Stimulated activated CD4-positive, alpha-beta T cell treated with anti-CD3 and anti-CD28 coated beads, Interleukin-12 subunit alpha, Interleukin-12 subunit beta, amount 100 ng/mL, for 24 hours (primary cell): ENCODE measurements at regions not wholly inside any gene's neighbourhood (a gene's known extent, or its start where the extent isn't known, plus 50 kb on each side); places are given as distances from the start of the nearest gene placed in this dataset.
A peak's percentile ranks its signal among the peaks of the same experiment; 100 is the strongest.

Experiments
- DNase-seq, 2 experiments: peaks; one replicate each; pipeline ENCODE4 v3.0.0-alpha.2; 2020; ENCODE audit warnings: low read depth in 2 of 2

- DNase-seq = no peak
Measured at GRCh38 chr21:27820342-27820741, 853.5 kb upstream of the ADAMTS5 start.

GRCh38 chr21:27819299-27819698 is 852.4 kb upstream of the ADAMTS5 start:
- no peak for DNase-seq

GRCh38 chr21:27818847-27819246 is 852.0 kb upstream of the ADAMTS5 start:
- DNase-seq = no peak

- no peak for DNase-seq
Measured at GRCh38 chr21:27817902-27818623, 851.2 kb upstream of the ADAMTS5 start.

GRCh38 chr21:27817074-27817473 is 850.2 kb upstream of the ADAMTS5 start:
- DNase-seq = no peak

GRCh38 chr21:27816301-27816700 is 849.4 kb upstream of the ADAMTS5 start:
- DNase-seq = no peak

- DNase-seq = no peak
Measured at GRCh38 chr21:27814226-27814625, 847.3 kb upstream of the ADAMTS5 start.

- DNase-seq = no peak
Measured at GRCh38 chr21:27813750-27814149, 846.9 kb upstream of the ADAMTS5 start.

- no peak for DNase-seq
Measured at GRCh38 chr21:27813344-27813743, 846.5 kb upstream of the ADAMTS5 start.

- no peak for DNase-seq
Measured at GRCh38 chr21:27812279-27812678, 845.4 kb upstream of the ADAMTS5 start.

GRCh38 chr21:27808923-27809322 is 842.0 kb upstream of the ADAMTS5 start:
- no peak for DNase-seq

GRCh38 chr21:27807596-27807995 is 840.7 kb upstream of the ADAMTS5 start:
- DNase-seq = no peak

GRCh38 chr21:27806281-27806680 is 839.4 kb upstream of the ADAMTS5 start:
- no peak for DNase-seq

- DNase-seq = no peak
Measured at GRCh38 chr21:27805696-27806095, 838.8 kb upstream of the ADAMTS5 start.

- no peak for DNase-seq
Measured at GRCh38 chr21:27804515-27804914, 837.6 kb upstream of the ADAMTS5 start.

- DNase-seq = no peak
Measured at GRCh38 chr21:27803571-27803970, 836.7 kb upstream of the ADAMTS5 start.

GRCh38 chr21:27802816-27803475 is 836.1 kb upstream of the ADAMTS5 start:
- DNase-seq = peak in 1 of 2 experiments; percentile 3

- no peak for DNase-seq
Measured at GRCh38 chr21:27799861-27800260, 833.0 kb upstream of the ADAMTS5 start.

GRCh38 chr21:27796106-27796505 is 829.2 kb upstream of the ADAMTS5 start:
- DNase-seq = no peak

- DNase-seq = no peak
Measured at GRCh38 chr21:27795418-27795817, 828.5 kb upstream of the ADAMTS5 start.

GRCh38 chr21:27793901-27794300 is 827.0 kb upstream of the ADAMTS5 start:
- DNase-seq = no peak

GRCh38 chr21:27787046-27787445 is 820.2 kb upstream of the ADAMTS5 start:
- DNase-seq = no peak

- no peak for DNase-seq
Measured at GRCh38 chr21:27779606-27780005, 812.7 kb upstream of the ADAMTS5 start.
